Stimulated activated CD8-positive, alpha-beta memory T cell treated with anti-CD3 and anti-CD28 coated beads, Interleukin-15, amount 100 ng/mL, for 4 hours (primary cell): ENCODE measurements at regions not wholly inside any gene's neighbourhood (a gene's known extent, or its start where the extent isn't known, plus 50 kb on each side); places are given as distances from the start of the nearest gene placed in this dataset.

ENCODE experiments used
- DNase-seq, 2 donors: peaks; one replicate each; pipeline ENCODE4 v3.0.0-alpha.2; 2020; ENCODE audit warnings: low read depth in 2 of 2

- no peak for DNase-seq
These were observed 208.1 kb upstream of the SYNDIG1 start for GRCh38 chr20:24261351-24261750.

GRCh38 chr20:24257171-24257570 lies 212.3 kb upstream of the SYNDIG1 start:
- DNase-seq: no peak

- DNase-seq: no peak
These were observed 213.1 kb upstream of the SYNDIG1 start for GRCh38 chr20:24256307-24256706.

GRCh38 chr20:24254480-24254879 lies 214.9 kb upstream of the SYNDIG1 start:
- DNase-seq: no peak

- DNase-seq: no peak
These were observed 216.1 kb upstream of the SYNDIG1 start for GRCh38 chr20:24253321-24253720.

GRCh38 chr20:24245094-24245493 lies 224.3 kb upstream of the SYNDIG1 start:
- DNase-seq: no peak

GRCh38 chr20:24242763-24243162 lies 226.7 kb upstream of the SYNDIG1 start:
- no peak for DNase-seq

- DNase-seq: no peak
These were observed 228.0 kb upstream of the SYNDIG1 start for GRCh38 chr20:24241466-24241865.

- no peak for DNase-seq
These were observed 232.5 kb upstream of the SYNDIG1 start for GRCh38 chr20:24236963-24237362.

- DNase-seq: no peak
These were observed 233.2 kb upstream of the SYNDIG1 start for GRCh38 chr20:24236201-24236600.

- DNase-seq: no peak
These were observed 233.9 kb upstream of the SYNDIG1 start for GRCh38 chr20:24235296-24236175.

GRCh38 chr20:24227600-24227999 lies 239.0 kb upstream of the GGTLC1 start:
- no peak for DNase-seq

GRCh38 chr20:24212494-24212893 lies 223.9 kb upstream of the GGTLC1 start:
- DNase-seq: no peak

GRCh38 chr20:24211972-24212371 lies 223.4 kb upstream of the GGTLC1 start:
- no peak for DNase-seq

- DNase-seq: no peak
These were observed 221.8 kb upstream of the GGTLC1 start for GRCh38 chr20:24210356-24210755.

GRCh38 chr20:24208652-24209051 lies 220.1 kb upstream of the GGTLC1 start:
- no peak for DNase-seq

- no peak for DNase-seq
These were observed 219.3 kb upstream of the GGTLC1 start for GRCh38 chr20:24207803-24208300.

- DNase-seq: no peak
These were observed 218.4 kb upstream of the GGTLC1 start for GRCh38 chr20:24206995-24207394.

- no peak for DNase-seq
These were observed 215.1 kb upstream of the GGTLC1 start for GRCh38 chr20:24203526-24204183.

- no peak for DNase-seq
These were observed 210.9 kb upstream of the GGTLC1 start for GRCh38 chr20:24199501-24199900.

- no peak for DNase-seq
These were observed 205.6 kb upstream of the GGTLC1 start for GRCh38 chr20:24194143-24194542.

GRCh38 chr20:24190905-24191304 lies 202.3 kb upstream of the GGTLC1 start:
- no peak for DNase-seq

GRCh38 chr20:24185791-24186190 lies 197.2 kb upstream of the GGTLC1 start:
- DNase-seq: no peak
